GM12873 (cell line): ENCODE measurements at regions not wholly inside any gene's neighbourhood (a gene's known extent, or its start where the extent isn't known, plus 50 kb on each side); places are given as distances from the start of the nearest gene placed in this dataset.

ENCODE experiments used
- TF ChIP-seq, protein P1 (sequence below): IDR thresholded peaks from 2 replicates; pipeline ENCODE4 v1.5.1; 2012; ENCODE audit warnings: low read depth, mild to moderate bottlenecking, moderate library complexity, low read length, control low read depth; ENCODE audit not compliant: insufficient read depth; ENCODE audit errors: missing control alignments

GRCh38 chr9:100667448-100667847 is 89.6 kb downstream of the CAVIN4 start:
- TF ChIP-seq, protein P1, sequence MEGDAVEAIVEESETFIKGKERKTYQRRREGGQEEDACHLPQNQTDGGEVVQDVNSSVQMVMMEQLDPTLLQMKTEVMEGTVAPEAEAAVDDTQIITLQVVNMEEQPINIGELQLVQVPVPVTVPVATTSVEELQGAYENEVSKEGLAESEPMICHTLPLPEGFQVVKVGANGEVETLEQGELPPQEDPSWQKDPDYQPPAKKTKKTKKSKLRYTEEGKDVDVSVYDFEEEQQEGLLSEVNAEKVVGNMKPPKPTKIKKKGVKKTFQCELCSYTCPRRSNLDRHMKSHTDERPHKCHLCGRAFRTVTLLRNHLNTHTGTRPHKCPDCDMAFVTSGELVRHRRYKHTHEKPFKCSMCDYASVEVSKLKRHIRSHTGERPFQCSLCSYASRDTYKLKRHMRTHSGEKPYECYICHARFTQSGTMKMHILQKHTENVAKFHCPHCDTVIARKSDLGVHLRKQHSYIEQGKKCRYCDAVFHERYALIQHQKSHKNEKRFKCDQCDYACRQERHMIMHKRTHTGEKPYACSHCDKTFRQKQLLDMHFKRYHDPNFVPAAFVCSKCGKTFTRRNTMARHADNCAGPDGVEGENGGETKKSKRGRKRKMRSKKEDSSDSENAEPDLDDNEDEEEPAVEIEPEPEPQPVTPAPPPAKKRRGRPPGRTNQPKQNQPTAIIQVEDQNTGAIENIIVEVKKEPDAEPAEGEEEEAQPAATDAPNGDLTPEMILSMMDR: no peak

GRCh38 chr9:100668024-100668423 is 90.1 kb downstream of the CAVIN4 start:
- TF ChIP-seq, protein P1: no peak

- TF ChIP-seq, protein P1: no peak
Observed at GRCh38 chr9:100669968-100670367, 92.1 kb downstream of the CAVIN4 start.

DNA sequence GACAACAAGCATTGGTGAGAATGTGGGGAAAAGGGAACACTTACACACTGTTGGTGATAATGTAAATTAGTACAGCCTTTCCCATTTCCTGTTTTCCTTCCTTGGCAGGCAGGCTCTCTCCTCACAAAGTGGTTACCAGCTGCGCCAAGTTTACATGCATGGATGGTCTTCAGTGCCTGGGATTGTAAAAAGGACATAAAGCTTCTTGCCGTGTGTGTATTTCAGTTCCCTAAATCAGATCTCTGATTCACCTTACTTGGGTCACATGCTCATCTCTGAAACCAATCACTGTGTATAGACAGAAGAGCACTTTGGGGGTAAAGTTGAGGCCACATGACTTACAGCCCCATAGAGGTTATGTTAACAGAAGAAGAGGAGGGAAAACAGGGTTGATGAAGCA is 92.8 kb downstream of the CAVIN4 start:
- TF ChIP-seq, protein P1: no peak

DNA sequence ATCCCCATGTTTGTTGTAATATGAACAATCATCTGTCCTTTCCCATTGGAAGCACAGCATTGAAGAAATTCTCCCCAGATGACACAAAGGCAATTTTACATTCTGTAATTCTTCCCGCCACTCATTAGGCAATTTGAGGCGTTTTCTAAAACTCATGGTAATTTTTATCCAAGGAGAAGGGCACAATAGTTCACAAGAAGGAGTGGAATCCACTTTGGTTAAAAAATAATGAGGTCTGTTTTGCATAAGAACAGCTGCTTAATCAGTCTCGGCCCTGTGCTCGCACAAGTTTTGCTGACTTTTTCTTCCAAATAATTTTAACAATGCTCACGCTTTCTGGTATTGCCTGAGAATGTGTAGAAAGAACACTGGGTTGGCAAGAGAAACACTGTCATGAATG is 94.0 kb downstream of the CAVIN4 start:
- TF ChIP-seq, protein P1: no peak

DNA sequence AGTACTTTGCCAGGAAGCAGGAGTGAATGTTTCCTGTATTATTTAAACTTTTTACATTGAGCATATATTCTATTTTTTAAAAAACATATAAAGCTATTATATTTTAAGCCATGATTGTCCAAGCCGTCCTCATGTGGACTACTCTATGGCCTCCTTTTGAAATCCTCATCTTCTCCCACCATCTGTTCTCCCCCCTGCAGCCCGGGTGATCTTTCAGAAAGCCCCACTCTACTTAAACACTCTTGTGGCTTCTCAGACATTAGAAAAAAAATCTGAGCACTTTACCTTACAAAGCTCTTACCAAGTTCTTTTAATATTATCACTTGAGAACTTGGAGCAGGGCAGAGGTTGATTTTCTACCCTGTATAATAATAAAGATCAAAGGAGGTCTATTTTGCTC is 95.4 kb downstream of the CAVIN4 start:
- TF ChIP-seq, protein P1: no peak

GRCh38 chr9:100674419-100675122 is 96.7 kb downstream of the CAVIN4 start:
- TF ChIP-seq, protein P1: no peak
